ENCODE measurements at regions not wholly inside any gene's neighbourhood (a gene's known extent, or its start where the extent isn't known, plus 50 kb on each side); places are given as distances from the start of the nearest gene placed in this dataset.
"Not testable (repeated sequence)": the region's sequence is repeated elsewhere in the genome, so short reads cannot be mapped to it uniquely, and the experiment has no call there.

DNA sequence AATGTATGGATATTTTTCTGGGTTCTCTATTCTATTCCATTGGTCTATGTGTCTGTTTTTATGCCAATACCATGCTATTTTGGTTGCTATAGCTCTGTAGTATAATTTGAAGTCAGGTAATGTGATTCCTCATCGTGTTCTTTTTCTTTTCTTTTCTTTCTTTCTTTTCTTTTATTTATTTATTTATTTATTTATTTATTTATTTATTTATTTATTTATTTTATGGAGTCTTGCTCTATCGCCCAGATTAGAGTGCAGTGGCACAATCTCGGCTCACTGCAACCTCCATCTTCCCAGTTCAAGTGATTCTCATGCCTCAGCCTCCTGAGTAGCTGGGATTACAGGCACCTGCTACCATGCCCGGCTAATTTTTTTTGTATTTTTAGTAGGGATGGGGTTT lies 315.2 kb downstream of the SV2B start:
- not testable (repeated sequence) for DNase-seq

DNA sequence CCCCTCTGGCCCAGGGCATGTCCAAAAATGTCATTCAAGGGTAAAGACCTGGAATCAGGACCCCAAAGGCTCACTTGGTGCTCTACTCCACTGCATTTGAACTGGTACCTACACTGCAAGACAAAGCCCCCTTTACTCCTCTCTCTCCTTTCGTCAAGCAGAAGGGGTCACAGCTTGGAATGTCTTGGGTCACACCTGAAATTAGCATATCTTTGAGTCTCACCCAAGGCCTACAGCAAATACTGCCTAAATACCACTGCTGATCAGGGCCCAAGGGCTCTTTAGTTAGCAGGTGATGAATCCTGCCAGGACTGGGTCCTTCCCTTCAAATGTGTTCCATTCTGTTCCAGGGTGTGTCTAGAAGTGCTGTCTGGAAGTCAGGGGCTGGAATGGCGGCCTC lies 320.6 kb downstream of the SV2B start:
- no peak for DNase-seq

DNA sequence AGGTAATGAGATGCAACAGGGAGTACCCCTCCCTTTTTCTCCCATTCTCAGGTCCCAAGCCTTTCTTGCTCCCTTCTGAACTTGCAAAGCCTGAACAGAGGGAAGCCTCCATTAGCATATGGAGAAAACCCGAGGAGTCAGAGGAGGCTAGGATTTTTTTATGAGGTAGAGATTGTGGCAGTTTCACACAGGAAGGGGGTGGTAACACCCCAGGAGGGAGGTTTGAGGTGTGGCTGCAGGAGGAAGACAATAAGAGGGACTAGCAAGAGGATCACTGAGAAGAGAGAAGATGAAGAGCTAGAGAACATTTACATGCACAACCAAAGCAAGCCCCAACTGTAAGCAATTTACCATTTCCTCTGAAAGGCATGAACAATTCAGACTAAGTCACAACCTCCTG lies 322.7 kb downstream of the SV2B start:
- DNase-seq, result no peak

DNA sequence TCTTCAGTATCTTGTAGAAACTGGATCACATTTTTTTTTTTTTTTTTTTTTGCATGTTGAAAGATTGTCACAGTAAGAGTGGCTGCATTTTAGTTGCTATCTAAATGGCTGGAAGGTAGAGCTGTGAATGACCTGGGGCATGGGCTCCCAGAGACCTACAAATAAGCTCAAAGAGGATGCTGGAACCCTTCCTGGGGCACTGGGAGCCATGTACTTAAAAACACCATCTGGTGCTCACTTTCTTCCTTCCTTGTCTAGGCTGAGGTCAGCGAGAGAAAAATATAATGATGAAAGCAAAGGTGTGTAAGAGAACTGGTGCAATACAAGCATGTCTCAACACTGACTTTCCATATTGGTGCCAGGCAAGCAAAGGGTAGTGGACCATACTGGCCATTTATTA lies 323.9 kb downstream of the SV2B start:
- DNase-seq, result no peak

DNA sequence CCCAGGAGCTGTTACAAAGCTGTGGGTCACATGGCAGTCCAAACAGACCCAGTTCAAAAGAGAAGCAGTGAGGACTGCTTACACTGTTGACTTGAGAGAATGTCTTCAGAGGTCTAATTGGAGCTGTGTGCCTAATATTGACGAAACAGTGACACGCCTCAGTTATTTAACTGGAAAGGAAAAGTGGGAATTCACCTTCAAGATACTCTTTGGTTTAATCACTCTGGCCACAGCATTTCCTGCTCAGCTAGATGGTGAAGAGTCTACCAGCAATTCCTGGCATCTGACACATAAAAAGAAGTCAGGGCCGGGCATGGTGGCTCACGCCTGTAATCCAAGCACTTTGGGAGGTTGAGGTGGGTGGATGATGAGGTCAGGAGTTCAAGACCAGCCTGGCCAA lies 326.4 kb downstream of the SV2B start:
- DNase-seq, result no peak

DNA sequence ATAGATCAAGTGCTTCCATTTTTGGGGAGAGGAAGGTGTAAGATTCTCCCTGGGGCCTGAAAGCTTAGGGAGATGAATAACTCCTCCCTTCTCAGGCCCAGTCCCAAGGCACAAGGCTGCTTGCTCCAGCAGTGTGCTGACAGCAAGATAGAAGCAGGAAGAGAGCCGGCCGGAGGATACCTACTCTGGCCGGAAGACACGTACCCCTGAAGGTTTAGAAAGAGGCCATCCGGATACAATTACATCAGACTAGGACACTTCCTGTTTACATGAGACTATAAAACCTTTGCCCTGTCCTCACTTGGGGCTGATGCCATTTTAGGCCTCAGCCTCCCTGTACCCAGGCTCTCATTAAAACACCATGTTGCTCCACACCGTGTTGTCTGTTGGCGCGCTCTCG lies 329.9 kb downstream of the SV2B start:
- no peak for DNase-seq

DNA sequence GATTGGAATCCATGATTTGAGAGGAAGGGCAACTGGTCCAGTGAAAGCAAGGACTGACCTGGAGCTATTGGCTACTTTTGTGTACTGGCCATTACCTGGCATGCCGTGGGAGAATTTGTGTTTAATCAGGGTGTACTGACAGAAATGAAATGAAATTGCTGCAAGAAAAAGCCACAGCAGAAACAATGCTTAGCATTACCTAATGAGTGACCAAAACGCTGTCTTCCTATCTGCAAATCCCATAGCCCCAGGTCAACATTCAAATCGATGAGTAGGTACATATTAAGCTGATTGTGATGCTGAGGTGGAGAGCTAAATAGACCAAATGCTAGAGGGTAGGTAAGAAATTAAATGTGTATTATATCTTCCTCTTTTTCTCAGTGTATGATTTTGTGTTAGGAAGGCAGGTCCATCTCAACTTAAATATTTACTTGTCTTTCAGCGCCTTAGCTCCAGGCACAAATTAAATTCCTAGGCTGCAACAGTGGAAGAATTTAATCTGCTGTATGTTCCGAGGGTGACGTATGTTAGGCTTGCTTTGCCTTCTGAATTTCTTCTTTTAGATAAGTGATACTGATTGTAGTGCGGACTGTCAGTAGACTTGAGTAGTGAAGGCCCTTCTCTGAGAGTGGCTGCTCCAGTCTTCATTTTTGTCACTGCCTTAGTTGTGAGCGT lies 331.1 kb downstream of the SV2B start:
- DNase-seq, result no peak

DNA sequence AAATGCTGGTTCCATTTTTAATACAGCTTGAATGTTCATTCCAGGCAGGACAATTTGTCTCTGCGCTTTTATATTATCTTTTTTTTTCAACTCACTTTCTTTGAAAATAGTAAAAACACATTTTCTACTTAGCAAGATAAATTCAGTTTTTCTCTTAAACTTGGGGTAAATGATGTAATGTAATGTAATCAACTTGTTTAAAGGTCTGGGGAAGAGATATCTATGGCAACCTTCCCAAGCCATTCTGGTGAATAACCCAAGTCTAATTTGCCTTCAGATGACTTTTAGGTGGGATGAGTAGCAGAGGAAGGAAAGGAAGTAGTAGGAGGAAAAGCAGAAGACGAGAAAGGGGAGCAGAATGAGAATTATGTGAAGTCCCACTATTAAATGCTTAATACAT lies 335.1 kb downstream of the SV2B start:
- DNase-seq, result no peak

DNA sequence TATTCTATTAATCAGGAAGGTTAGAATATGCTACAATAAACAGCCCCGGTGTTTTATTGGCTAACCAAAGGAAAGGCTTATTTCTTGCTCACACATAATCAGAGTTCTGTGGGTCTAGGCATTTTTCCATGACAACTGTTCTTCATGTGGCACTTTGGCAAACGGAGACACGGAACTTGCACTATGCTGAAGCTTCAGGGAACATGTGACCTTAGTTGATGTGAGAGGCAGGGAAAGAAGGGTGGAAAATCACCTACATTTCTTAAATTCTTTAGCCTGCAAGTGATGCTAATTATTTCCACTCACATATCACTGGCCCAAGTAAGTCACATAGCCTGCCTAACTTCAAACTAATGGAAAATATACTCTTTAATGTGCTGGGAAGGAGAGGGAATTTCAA lies 344.6 kb downstream of the SV2B start:
- DNase-seq, result no peak

DNA sequence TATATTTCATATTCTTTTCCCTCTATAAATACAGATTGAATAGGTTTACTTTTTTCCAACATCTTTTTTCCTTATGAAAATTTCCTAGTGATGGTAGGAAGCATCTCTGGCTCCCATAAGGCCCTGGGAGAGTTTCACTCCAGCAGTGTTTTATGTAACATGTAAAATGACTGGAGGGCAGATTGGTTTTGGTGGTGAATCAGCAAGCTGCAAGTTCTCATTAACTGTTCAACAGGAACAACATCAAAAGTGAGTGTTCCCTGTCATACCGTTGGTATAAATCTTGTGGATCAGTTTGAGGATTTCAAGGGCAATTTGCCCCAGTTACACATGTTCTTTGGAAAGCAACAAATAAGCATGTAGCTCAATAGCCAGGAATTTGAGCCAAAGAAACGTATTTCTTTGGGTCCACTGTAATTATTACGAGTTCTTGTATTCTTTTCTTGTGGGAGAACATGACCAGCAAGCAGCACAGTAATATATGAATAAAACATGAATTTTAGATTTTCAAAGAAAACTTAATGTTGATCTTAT lies 345.7 kb downstream of the SV2B start:
- no peak for DNase-seq

DNA sequence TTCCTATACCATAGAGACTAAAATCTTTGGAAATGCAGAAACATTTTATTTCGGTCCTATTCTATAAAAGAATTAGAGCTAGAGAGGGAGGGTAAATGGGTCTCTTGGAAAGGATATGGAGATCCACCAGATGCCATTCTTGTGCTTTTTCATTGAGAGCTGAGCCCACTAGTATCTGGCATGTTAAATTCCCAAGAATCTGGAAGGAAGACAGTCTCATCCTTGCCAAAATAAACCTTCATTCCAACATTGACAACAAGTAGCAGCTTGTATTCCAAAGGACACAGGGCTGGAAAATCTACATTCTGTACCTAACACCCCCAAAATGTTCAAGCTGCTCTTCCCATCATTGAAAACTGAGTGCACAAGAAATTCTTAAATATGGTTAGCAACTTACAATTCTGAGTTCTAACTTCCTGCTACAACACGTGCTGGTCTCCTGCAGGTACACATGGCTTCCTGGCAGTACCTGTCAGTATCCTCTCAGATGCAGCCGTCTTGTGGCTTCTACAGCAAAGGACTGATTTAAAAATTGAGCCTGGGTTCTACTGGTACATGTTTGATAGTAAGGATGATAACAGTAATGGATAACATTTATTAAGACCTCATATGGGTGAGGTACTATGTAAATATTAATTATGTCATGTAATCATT lies 348.1 kb downstream of the SV2B start:
- no peak for DNase-seq

DNA sequence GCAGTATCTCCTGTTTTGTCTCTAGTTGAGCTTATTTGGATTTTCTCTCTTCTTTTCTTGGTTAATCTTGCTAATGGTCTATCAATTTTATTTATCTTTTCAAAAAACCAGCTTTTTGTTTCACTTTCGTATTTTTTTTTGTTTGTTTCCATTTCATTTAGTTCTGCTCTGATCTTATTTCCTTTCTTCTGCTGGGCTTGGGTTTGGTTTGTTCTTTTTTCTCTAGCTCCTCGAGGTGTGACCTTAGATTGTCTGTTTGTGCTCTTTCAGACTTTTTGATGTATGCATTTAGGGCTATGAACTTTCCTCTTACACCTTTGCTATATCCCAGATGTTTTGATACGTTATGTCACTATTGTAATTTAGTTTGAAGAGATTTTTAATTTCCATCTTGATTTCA lies 353.3 kb downstream of the SV2B start:
- DNase-seq, result not testable (repeated sequence)

DNA sequence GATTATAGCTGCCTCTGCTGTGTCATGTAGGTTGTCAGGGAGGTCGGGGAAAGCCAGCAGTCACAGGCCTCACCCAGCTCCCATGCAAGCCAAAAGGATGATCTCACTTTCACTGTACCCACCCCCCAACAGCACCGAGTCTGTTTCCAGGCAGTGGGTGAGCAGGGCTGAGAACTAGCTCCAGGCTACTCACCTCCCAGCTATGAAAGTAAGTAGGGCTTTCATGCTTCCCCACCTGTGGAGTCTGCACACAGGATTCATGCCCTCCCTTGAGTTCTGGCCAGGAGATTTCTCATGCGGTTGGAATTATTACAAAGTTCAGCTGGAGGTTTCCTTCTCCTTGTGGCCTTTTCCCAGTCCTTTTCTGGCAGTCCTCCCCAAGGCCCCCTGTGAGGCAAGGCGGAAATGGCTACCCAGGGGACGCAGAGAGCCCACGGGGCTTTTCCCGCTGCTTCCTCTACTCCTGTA lies 356.2 kb downstream of the SV2B start:
- DNase-seq, result no peak

DNA sequence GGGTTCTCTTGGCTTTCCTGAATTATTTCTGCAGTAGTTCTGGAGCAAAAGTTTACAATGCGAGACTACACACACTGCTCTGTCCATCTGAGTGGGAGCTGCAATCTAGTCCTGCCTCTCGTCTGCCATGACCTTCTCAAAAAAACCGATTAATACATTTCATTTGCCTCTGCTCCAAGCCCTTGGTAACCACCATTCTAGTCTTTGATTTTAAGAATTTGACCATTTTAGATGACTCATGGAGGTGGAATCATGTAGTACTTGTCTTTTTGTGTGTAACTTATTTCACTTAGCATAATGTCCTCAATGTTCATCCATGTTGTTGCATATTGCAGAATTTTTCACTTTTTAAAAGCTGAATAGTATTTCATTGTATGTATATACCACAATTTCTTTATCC lies 356.9 kb downstream of the SV2B start:
- DNase-seq, result no peak

DNA sequence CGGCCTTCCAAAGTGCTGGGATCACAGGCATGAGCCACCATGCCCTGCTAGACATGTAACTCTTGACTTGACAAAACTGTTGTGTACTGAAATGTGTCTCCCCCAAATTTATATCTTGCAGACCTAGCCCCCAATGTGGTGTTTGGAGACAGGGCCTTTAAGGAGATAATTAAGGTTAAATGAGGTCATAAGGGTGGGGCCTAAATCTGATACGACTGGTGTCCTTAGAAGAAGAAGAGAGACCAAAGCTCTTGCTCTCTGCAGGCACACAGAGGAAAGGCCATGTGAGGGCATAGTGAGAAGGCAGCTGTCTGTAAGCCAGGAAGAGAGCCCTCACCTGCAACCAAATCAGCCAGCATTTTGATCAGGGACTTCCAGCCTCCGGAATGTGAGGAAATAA lies 361.3 kb downstream of the SV2B start:
- DNase-seq, result no peak

DNA sequence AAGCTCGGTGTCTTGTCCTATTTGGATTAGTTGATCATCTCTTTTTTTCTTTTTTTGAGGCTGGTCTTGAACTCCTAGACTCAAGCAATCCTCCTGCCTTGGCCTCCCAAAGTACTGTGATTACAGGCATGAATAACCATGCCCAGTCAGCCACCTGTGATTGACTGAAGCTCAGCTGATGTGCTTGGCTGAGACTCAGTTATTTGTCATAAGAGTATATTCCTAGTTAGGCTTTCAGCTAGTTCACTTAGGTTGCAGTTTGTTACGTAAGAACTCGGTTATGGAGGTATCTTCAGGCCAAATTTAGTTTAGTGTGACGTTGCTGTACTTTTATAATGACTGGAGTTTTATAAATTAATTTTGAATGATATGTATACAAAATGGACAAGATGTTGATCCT lies 365.0 kb downstream of the SV2B start:
- no peak for DNase-seq

DNA sequence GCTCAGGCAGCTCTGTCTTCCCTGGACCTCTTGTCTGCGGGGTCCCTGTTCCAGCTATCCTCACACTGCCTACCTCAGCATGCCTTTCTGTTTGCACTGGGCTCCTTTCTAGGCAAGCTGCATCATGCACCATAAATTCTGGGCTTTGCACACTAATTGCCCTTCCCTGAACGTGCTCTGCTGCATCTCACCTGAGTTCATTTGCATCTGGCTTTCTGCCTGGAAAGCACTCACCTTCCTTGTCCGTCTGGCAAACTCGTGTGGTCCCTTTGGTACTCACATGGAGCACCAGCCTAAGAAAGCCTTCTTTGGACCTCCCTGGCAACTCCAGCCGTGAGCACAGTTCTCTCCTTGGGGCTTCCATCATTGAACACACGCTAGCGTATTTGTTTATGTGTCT lies 365.6 kb downstream of the SV2B start:
- peak; percentile 87 for DNase-seq

DNA sequence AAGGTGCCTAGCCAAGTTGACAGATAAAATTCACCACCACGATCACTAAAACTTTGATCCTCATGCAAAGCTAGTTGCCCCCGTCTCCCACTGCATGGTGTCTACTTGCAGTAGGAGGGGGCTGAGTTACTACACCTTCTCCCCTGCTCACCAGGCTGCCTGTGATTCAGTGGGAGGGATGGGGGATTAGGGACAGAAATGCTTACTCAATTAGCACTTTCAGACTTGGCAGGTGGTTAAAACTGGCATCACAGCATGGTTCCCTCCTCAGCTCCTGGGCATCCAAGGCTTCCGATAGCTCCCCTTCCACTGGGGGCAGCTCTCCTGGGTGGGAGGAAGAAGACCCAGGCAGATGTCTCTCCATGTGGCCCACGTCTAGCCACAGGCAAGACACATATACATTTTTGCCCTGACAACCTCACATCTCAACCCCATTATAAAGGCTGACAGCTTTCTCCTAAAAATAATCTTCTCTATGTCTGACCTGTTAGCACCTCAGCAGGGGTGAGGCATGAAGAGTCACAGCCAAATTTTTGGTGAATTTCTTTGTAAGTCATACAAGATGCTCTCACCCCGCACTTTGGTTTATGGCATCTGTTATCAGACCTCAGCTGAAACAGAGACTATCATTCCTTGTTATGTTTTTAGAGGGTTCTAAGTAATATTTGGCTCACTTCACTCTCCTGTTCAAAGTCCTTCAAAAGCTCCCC lies 369.0 kb downstream of the SV2B start:
- peak; percentile 41 for DNase-seq

DNA sequence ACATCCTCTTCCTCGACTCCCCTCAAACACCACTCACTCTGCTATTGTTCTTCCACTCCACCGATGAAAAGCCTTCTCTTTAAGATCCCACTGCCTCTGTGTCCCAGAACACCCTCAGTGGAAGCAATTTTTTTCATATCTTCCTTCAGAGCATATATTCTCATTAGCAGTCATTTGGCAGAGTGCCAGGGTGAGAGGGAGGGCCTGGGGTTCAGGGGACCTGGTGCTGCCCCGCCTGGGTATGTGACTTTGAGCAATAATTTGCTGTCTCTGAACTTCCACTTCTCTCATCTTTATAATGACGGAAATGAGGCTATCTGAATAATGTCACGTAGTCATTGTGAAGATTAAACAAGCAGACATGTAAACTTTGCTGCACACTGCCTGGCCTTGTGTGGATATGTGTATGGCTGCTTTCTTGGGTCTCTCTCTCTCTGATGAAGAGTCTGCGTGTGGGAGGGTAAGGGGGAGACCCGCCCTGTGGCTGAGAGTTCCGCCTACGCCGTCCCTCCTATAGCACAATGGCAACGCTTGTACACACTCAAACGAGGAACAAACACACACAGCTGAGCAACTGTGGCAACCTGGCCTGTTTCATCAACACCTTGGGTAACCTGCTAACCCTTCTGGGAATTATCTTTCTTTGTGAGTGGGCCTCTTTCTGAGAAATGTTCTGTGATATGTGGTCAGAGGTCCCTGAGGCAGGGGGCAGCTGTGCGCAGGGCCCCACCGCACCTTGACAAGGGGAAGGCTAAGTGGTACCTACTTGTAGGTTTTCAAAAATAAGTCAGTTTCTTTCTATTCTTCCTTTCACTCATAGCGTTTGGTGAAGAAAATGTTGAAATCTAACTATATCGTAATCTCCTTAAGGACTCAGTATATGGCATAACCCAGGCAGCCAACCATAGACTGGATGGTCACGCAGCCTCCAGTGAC lies 369.8 kb downstream of the SV2B start:
- no peak for DNase-seq

DNA sequence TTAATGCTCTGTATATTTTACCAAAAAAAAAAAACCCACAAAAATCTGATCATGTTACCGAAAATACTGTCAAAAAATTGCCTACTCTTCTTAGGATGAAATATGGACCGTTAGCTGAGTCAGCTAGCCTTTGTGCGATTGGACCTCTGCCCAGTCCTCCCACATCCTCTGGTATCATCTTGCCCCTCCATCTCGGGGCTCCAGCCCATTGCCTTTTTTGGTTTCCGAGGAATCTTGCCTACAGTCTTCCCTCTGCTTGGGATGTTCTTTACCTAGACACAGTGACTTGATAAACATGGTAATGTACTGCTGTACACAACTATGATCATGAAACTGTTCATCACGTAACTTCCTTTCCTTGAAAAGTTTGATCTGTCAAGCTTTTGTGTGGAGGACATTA lies 371.4 kb downstream of the SV2B start:
- DNase-seq, result no peak

DNA sequence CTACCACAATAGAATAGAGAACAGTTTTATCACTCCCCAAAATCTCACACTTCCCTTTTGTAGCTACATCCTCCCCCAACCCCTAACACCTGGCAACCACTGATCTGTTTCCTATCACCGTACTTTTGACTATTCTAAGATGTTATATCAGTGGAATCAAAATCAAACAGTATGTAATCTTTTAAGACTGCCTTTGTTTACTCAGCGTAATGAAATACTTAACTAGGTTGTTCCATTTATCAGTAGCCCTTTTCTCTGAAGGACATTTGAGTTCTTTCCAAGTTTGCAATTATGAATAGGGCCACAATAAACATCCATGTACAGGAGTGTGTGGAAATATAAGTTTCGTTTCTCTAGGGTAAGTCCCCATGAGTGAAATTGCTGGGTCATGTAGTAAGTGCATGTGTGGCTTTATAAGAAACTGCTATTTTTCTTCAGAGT lies 372.3 kb downstream of the SV2B start:
- no peak for DNase-seq

DNA sequence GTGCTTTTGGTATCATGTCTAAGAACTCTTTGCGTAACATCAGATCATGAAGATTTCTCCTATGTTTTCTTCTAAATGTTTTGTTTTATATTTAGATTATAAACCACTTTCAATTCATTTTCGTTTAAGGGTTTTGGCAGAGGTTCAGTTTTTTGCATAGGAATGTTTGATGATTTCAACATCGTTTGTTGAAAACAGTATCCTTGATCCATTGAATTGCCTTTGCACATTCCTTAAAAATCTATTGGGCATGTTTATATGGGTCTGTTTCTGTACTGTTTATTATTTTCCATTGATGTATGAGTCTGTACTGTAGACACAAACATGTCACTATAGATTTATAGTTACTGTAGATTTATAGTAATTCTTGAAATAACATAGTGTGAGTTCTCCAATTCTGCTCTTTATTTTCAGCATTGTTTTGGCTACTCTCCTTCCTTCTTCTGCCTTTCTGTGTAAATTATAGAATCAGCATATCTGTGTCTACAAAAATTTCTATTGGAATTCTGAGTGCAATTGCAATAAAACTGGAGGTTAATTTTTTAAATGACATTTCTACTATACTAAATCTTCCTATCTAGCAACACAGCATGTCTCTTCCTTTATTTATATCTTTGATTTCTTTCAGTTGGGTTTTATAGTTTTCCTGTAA lies 374.0 kb downstream of the SV2B start:
- DNase-seq, result no peak

Measured in NCI-H2171 (cell line).